Fibroblast of lung (primary cell): ENCODE measurements at regions not wholly inside any gene's neighbourhood (a gene's known extent, or its start where the extent isn't known, plus 50 kb on each side); places are given as distances from the start of the nearest gene placed in this dataset.

Experiments
- CTCF ChIP-seq, 2 donors: IDR thresholded peaks in 1 of 2; conservative IDR thresholded peaks in 1 of 2; 1 replicate in 1 of 2; 2 replicates in 1 of 2; pipeline ENCODE4 v1.5.1; 2011 to 2012; ENCODE audit warnings: low read length in 2 of 2, control low read depth in 1 of 2, inconsistent platforms in 1 of 2, low read depth in 1 of 2, mild to moderate bottlenecking in 1 of 2
- EZH2 ChIP-seq: IDR thresholded peaks from 2 replicates; pipeline ENCODE4 v1.5.1; 2012; ENCODE audit warnings: low read length, control low read depth, mild to moderate bottlenecking; ENCODE audit errors: missing control alignments

GRCh38 chr9:107779731-107780130, 290.2 kb upstream of the KLF4 start:
- TF ChIP-seq EZH2: no peak
- TF ChIP-seq CTCF (conservative IDR thresholded peaks at IDR 0.05 in 1 of 2, IDR thresholded peaks at IDR 0.05 in 1 of 2; ENCODE audit: low read depth in 1 of 2, low read length in 2 of 2): no peak
